WI38 (cell line): ENCODE measurements at regions not wholly inside any gene's neighbourhood (a gene's known extent, or its start where the extent isn't known, plus 50 kb on each side); places are given as distances from the start of the nearest gene placed in this dataset.

Experiments used
- H3K4me3 ChIP-seq: 2 replicates; pipeline ENCODE4 v1.5.1; 2011; ENCODE audit warnings: low read depth, mild to moderate bottlenecking, control low read depth, low read length
- CTCF ChIP-seq: IDR thresholded peaks from 2 replicates; pipeline ENCODE4 v1.5.1; 2012; ENCODE audit warnings: low read depth, mild to moderate bottlenecking, control low read depth, low read length

GRCh38 chr1:96995351-96995750 is 273.8 kb downstream of the PTBP2 start:
- no peak overlapping the region for H3K4me3 ChIP-seq
- no peak for TF ChIP-seq CTCF

GRCh38 chr1:96996001-96996400 is 274.4 kb downstream of the PTBP2 start:
- no peak for TF ChIP-seq CTCF
- no peak overlapping the region for H3K4me3 ChIP-seq

GRCh38 chr1:96997717-96998116 is 276.1 kb downstream of the PTBP2 start:
- H3K4me3 ChIP-seq = no peak overlapping the region
- TF ChIP-seq CTCF = no peak

GRCh38 chr1:96998466-96998865 is 276.9 kb downstream of the PTBP2 start:
- no peak for TF ChIP-seq CTCF
- no peak overlapping the region for H3K4me3 ChIP-seq

- H3K4me3 ChIP-seq = no peak overlapping the region
- TF ChIP-seq CTCF = no peak
Measured at GRCh38 chr1:96999191-96999590, 277.6 kb downstream of the PTBP2 start.

- H3K4me3 ChIP-seq = no peak overlapping the region
Measured at GRCh38 chr1:97004054-97004453, 282.5 kb downstream of the PTBP2 start.

GRCh38 chr1:97004743-97005142 is 283.2 kb downstream of the PTBP2 start:
- no peak overlapping the region for H3K4me3 ChIP-seq
- no peak for TF ChIP-seq CTCF

More at GRCh38 chr1:97004054-97004453, 282.5 kb downstream of the PTBP2 start:
- no peak for TF ChIP-seq CTCF
